Fibroblast of gingiva (primary cell): ENCODE measurements at regions not wholly inside any gene's neighbourhood (a gene's known extent, or its start where the extent isn't known, plus 50 kb on each side); places are given as distances from the start of the nearest gene placed in this dataset.

Experiments
- DNase-seq: peaks from one replicate; pipeline ENCODE4 v3.0.0-alpha.2; 2011; ENCODE audit warnings: low read depth

DNA sequence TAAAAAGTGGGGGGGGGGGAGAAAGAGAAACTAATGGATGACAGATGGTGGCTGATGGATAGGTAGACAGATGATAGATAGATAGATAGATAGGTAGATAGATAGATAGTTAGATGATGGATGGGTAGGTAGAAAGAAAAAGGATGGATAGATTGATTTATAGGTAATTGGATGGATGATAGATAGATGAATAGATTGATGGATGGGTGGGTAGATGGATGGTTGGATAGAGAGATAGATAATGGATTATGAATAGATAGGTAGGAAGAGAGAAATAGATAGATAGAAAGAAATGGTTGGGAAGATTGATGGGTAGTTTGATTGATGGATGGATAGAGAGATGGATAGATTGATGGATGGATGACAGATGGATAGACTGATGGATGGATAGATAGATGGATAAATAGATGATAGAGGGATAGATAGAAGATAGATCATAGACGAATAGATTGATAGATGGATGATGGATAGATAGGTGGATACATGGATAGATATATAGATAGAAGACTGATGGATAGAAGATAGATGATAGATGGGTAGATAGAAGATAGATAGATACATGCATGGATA, 337.1 kb downstream of the C16orf95 start:
- DNase-seq, result no peak

DNA sequence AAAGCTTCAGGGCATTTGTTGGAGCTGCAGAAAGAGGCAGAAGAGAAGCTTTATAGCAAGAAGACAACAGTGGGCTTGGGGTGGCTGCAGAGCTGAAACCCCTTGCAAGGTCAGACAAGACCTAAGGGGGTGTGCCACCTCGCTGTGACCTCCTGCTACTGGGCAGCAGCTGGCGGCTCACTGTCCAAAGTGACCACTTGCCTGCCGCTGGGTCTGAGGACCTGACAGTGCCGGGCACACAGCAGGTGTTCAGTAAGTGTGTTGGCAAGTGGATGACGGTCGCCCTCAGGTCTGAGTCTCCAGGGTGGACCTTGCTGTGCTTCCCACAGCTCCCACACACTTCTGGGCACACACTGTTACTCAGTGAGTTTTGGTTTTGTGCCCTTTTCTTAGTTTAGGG, 336.5 kb downstream of the C16orf95 start:
- DNase-seq, result no peak

DNA sequence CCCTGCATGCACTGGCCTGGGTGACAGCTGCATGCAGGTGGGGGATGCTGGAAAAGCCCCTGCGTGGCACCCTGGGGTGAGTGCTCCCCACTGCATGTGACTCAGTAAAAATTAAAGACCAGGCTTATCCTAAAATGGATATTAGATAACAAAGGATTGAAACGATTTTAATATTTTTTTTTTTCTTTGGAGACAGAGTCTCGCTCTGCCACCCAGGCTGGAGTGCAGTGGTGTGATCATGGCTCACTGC, 334.9 kb downstream of the C16orf95 start:
- DNase-seq, result no peak

DNA sequence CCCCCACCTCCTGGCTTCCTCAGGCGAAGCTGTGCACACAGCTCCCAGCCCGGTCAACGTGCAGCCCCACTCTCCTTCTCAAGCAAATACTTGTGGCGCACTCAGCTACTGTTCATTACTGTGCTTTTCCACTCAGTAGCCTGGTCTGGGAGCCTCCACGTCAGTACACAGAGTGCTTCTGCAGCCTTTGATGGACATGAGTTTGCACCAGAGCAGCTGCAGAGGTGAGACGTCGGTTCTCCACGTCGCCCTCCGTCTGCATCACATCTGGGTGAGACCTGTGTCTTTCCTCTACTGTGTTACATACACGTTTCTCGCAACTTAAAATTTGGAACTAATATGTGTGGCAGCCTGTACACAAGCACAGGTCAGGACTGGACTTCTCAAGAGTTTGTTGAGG, 334.3 kb downstream of the C16orf95 start:
- DNase-seq, result no peak

DNA sequence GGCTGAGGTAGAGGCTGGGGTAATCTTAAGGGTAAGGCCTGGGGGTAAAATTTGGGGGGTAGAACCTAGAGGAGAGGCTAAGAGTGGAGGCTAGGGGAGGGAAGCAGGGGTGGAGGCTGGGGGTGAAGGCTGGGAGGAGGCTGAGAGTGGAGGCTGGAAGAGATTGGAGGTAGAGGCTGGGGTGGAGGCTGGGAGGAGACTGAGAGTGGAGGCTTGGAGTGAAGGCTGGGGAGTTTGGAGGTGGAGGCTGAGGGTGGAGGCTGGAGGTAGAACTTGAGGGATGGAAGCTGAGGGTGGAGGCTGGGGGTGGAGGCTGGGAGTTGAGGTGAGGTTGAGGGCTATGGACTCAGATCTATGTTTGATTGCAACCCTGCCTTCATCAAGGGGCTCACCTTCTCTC, 333.6 kb downstream of the C16orf95 start:
- no peak for DNase-seq

DNA sequence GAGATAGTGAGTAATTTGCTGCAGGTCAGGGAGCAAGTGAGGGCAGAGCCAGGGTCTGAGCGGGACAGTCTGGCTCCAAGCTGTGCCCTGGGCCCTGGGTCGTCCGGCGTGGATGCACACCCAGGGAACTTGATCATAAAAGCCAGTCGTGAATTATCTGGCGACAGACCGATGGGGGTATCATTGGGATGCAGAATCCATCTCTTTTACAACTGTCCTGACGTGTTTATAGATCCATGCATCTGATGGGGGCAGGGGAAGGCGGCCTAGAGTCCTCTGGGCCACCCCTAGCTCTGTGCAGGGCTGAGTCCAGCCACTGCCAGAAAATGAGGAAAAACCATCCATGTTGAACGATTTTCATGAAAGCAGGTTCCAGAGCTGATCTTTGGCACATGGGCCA, 332.8 kb downstream of the C16orf95 start:
- DNase-seq, result no peak

DNA sequence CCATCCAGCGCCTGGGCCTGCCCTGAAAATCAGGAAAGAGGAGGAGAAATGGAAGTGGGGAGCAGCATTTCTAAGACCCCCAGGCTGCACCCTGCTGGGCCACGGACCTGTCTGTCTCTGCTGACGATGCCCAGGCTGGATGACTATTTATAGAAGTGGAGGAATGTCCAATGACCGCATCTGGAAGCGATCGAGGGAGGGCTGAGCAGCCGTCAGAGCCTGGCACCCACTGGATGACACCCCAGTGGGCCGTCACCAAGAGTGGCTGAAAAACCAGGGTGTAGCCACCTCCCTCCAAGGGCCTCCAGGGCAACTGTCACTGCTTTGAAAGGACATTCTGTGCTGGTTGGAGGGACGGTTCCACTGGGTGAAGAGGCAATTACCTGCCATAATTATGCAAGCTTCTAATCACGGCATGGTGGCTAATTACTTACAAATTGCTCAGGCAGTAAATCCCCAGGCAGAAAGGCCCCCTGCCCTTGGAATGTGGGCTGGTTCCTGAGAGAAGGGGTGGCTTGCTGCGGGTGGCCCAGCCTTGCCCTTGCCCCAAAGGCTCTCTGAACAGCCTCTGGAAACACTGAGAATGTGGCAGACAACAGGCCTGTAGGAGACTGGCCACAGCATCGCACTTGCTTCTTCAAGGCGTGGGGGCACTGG, 332.1 kb downstream of the C16orf95 start:
- peak; percentile 40 for DNase-seq

DNA sequence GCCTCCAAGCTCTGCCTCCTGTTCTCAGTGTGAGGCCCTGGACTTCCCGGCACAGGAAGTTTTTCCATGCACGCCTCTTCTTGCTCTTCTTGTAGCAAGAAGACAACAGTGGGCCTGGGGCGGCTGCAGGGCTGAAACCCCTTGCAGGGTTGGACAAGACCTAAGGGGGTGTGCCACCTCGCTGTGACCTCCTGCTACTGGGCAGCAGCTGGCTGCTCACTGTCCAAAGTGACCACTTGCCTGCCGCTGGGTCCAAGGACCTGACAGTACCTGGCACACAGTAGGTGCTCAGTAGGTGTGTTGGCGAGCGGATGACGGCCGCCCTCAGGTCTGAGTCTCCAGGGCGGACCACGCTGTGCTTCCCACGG, 331.6 kb downstream of the C16orf95 start:
- DNase-seq, result no peak

DNA sequence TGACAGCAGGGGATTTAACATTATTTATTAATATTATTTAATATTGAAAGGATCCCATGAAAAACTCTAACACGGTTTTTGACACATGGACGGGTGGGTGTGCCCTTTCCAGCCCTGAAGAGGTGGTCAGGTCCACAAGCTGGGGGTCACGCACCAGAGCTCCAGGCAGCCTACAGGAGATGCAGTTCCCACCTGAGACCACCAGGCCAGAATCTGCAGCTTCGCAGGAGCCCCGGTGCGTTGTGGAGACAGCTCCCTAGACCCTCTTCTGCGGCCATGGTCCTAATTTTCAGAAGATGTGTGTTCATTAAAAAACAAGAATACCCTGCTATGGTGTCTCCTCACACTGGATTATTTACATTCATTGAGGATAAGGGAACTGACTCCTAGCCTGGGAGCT, 331.1 kb downstream of the C16orf95 start:
- no peak for DNase-seq

DNA sequence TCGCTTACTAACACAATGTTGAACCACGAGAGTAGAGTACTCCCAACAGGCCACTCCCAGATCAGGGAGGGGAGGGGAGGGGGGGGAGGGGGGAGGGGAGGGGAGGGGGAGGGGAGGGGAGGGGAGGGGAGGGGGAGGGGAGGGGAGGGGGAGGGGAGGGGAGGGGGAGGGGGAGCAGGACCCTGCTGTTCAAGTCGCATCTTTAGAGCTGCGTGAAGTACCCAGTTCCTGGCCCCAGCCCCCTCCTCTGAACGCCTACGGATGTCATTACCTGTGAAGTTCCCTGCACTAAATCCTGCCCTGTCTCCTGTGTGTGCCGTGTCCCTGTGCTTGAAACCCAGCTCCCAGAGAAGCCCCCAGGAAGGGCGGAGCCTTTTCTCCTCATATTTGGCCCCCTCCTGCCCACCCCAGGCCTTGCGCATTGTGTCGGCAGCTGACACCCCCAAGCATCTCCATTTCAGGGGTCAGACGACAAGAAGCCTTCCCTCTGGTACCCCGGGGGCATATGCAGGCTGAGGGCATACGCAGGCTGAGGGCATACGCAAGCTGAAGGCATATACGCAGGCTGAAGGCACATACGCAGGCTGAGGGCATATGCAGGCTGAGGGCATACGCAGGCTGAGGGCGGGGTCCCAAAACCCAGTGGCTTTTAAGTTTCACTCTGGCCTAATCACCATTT, 330.2 kb downstream of the C16orf95 start:
- no peak for DNase-seq

DNA sequence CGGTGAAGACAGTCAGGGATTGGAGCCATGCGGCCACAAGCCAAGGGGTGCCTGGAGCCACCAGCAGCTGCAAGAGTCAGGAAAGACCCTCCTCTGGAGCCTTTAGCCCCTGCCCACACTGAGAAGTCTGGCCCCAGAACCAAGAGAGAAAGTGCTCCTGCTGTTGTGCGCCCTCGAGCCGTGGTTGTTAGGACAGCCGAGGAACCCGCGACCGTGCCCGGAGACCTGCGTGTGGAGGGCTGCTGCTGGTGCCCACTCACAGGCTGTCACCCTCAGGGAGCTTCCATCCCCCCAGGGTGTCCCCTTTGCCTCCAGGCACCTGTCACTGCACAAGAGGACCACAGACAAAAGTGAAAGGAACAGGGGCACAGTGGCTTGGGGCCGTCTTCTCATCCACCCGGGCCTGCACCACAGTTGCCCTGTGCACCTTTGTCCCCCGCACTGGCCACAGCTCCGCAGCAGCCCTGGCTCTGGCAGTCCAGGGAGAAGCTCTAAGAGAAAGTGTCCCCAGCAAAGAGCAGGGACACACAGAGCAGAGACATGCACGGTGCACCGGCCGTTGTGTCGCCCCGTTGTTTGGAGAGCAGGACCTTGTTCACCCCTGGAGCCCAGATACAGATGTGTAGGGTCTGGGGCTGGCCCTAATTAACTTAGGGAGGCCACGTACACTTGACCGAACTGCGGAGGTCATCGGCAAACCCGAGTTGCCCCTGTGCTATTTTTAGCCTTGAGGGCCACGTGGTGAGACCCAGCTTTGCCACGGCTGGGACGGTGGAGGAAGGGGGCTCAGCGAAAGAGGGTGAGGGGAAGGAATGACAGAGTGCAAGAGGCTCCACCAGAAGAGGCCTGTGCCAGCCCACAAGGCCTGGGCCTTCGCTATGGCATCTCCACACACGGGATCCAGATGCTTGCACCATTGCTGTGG, 329.2 kb downstream of the C16orf95 start:
- DNase-seq, result no peak

DNA sequence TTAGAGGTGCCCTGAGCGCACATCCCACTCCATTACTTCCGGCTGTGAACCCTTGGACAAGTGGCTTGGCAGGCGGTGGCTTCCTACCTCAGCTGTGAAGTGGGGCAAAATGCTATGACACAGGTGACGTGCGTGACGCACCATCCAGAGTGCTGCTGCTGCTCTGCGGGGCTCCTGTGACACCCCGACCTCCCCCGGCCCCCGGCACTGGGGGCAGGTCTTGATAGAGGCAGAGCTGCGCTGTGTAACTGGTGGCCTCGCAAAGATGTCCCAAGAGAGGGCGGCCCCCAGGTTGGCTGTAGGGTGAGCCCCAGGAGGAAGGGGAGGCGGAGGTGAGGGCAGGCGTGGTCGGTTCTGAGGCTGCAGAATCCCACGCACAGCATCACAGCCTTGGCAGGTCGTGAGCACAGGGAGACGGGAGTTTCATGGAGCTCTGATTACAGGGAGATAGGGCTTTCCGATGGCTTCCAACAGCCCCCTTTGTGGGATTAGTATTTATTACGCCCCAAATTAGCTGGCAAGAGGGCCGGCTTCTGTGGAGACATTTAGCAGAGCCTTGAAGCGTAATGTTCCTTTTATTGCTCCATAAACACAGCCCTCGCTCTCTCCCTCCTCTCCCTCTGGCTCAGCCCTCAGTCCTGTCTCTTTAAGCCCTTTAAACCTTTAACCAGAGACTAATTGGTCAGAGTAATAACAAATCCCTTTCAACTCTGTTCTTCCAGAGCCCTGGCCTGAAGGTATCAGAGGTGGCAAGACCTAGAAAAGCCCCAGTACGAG, 328.1 kb downstream of the C16orf95 start:
- DNase-seq, result no peak

DNA sequence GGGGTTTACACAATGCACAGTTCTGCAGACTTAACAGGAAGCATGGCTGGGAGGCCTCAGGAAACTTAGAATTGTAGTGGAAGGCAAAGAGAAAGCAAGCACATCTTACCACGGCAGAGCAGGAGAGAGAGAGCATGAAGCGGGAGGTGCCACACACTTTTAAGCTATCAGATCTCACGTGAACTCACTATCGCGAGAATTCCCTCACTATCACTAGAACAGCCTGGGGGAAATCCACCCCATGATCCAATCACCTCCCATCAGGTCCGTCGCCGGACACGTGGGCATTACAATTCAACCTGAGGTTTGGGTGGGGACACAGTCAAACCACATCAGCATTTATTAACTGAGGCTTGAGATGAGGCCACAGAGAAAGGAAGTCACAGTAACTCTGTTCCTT, 326.7 kb downstream of the C16orf95 start:
- no peak for DNase-seq

DNA sequence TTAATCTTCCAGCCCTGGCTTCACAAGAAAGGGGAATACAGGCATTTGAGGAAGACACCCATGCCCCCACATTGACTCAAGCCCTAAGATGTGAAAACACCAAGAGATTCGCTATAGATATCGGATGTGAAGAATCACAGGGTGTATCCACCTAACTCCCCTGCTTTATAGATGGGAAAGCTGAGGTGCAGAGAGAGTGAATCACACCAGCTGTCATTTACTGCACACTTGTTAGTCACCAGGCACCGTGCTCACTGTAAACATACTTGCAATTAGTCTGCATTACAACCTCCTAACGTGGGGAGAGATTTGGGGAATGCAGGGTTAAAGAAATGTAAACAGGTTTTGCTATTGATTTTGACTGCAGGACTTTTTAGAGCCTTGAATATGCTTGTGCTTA, 325.5 kb downstream of the C16orf95 start:
- DNase-seq, result no peak

DNA sequence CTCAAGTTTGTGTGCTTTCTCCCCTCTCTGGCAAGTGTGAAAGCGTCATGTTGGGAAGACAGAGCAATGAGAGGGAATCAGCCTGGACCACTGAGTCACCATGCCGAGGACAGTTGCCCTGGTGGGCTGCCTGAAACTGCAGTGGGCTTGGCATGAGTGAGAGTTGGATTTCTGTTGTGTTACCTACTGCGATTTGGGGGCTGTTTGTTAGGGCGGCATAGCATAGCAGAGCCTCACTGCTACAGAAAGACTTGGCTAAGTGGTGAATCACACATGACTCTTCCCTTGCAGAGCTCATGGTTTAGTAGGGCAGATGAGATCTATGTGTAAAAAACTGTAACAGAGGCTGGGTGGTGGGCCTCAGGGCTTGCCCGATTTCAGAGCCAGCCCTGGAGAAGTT, 324.6 kb downstream of the C16orf95 start:
- DNase-seq, result no peak

DNA sequence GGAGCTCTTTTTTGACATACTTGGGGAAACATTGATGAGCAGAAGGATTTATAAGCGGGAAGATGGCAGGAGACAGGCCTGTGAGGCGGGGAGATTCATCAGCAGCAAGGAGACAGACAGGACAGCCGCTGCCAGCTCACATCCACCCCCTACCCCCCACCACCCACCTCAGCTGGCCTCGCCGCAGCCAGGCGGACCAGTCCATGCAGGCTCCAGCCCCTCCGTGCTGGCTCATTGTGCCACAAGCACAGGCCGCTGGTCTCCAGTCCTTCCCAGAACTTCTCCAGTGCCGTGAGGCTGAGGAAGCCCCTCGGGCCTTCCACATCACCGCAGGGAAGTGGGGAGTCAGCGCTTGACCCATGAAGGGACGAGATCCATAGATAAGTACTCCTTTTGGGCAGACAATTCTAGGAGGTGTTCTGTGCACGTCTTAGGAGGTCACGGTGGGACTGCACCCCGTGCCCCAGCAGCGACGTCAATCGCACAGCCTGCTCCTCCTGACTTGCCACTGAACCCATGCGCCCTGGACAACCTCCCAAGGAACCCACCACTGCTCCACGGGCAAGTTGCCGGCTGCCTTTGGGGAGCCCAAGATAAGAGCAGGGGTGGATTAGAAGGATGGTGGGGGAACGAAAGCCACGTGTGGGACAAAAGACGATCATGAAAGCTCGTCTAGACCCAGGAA, 323.6 kb downstream of the C16orf95 start:
- DNase-seq, result no peak

DNA sequence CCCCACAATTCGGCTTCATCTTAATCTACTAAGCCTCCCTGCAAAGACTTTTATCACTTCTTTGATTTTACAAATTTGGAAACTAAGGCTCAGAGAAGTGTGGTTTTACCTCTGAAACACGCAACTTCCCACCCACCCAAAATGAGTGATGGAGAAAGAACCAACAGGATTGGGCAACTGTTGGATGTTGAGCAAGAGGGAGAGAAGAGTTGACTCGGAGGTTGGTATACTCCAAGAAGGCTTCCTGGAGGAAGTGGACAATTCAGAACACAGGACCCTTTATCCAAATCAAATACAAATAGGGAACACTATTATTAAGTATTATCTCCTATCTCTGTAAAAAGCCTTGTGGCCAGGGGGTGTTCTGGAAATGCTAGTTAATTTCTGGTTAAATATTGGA, 323.0 kb downstream of the C16orf95 start:
- DNase-seq, result no peak

DNA sequence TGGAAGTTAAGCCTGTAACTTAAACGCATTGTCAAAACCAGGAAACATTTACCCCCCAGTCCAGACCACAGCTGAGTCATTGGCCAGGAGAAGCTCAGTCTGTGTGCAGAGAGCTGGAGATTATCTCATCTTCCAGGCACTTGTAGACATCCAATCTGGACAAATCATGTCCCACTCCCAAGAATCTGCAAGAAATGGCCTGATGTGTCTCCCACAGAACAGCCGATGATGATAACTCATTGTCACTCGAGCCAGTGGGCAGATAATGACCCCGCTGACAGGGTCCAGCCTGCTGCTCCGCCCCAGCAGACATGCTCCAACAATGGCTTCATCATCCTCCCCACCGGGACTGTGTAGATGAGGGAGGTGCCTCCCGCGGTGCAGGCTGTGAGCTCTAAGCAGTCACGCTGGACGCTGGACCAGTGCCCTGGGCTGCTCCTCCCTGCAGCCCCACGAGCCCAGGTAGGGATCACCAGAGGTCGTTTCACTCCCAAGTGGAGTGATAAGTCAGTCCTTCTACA, 322.5 kb downstream of the C16orf95 start:
- peak; percentile 68 for DNase-seq

DNA sequence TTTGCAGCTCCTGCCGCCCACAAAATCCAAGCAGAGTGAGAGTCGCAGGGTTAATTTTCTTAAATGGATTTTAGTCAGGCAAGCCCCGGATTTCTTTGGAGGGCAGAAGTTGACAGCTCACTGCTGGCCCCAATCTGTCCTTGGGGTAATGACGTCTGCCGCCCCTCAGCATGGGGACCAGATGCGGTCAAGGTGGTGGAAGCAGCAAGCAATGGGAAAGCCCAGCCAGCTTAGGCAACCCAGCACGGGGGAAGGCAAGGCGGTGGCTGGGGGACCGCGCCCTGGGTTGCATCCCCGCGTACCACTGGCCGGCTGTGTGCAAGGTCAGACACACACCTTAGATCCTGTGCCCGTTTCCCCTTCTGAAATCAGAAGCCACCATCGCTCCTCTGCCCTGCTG, 321.7 kb downstream of the C16orf95 start:
- no peak for DNase-seq

DNA sequence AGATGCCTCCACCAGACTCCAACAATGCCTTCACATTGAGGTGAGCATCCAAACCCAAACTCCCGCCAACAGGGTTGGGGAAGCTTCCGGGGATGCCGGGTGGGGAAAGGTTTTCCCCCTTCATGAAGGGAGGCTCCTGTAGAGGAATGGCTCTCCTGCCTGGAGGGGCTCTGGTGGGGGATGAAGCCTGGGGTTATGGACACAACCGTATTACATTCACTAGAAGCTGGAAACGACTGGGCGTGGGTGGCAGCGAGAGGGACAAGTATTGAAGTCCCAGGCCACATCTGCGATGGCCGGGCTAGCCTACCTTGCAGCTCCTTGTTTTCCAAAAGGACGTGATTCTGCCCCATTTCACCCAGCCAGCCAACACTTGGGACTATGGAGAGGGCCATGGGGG, 321.1 kb downstream of the C16orf95 start:
- DNase-seq, result no peak

DNA sequence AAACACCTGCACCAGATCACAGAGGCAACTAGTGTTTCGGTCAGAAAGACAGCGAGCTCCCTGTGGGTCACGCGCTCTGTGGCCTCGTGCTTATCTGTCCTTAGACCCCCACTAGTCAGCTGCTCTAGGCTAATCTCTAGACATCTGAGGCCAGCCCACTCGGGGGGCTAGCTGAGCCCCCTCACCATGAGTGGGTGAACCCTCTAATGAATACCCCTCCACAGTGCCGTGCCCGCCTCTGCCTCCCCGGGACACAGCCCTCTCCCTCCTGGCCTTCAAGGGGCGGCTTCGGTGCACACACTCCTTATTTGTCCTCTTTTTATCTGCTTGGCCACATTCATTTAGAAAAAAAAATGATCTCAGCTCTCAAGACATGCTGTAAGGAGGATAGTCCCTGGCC, 320.1 kb downstream of the C16orf95 start:
- no peak for DNase-seq
